ENCODE measurements at regions not wholly inside any gene's neighbourhood (a gene's known extent, or its start where the extent isn't known, plus 50 kb on each side); places are given as distances from the start of the nearest gene placed in this dataset.

DNA sequence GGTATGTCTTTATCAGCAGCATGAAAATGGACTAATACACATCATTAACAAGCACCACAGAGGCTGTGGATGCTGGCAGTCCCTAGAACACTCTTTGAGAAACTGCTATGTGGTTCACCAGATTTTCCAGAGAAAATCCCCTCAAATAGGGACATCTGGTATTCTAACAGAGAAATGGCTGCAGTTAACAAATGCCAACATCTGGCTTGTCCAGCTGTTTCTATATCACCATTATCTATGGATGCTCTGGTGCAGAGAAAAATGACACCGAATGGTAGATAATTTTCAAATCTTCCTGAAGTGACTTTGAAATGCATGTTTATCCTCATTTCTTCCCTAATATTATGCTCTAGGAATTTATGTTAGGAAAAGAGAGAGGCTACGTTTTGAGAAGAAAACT, 403.5 kb upstream of the PROX1 start:
- TF ChIP-seq POLR2A (IDR thresholded peaks at IDR 0.05) (no peak), POLR2AphosphoS5 (IDR thresholded peaks at IDR 0.05) (no peak), CTCF (IDR thresholded peaks at IDR 0.05 in 8 of 11, conservative IDR thresholded peaks at IDR 0.05 in 3 of 11) (no peak)
- WGBS, 5 donors: 70 to 82% (median 74%) methylated on average over 2 of the region's 2 CpGs
- DNase-seq: no peak

GRCh38 chr1:213585402-213585801, 402.4 kb upstream of the PROX1 start:
- intact Hi-C loops (cut with DNase I; ENCODE audit: low total_unique reads): no loop called here
- Histone ChIP-seq H3K27me3 (replicated peaks in 1 of 7) (no peaks in the 10 kb centered on the region), H3K36me3 (no peaks in the 10 kb centered on the region), H3K4me3 (no peak overlapping the region), H3K27ac (no peak overlapping the region), H3K4me1 (no peaks in the 10 kb centered on the region), H3K9me3 (no peaks in the 10 kb centered on the region)
- WGBS, 5 donors: 85 to 94% (median 90%) methylated on average over 2 of the region's 2 CpGs
- no peak for DNase-seq
- no peak for TF ChIP-seq POLR2A (IDR thresholded peaks at IDR 0.05)
- no peak for TF ChIP-seq POLR2AphosphoS5 (IDR thresholded peaks at IDR 0.05)
- no peak for TF ChIP-seq CTCF (IDR thresholded peaks at IDR 0.05 in 8 of 11, conservative IDR thresholded peaks at IDR 0.05 in 3 of 11)

More for the DNA sequence above, 403.5 kb upstream of the PROX1 start:
- H3K4me3 ChIP-seq: no peak overlapping the region
- H3K9me3 ChIP-seq: no peaks in the 10 kb centered on the region
- intact Hi-C loops (cut with DNase I; ENCODE audit: low total_unique reads): no loop called here
- H3K36me3 ChIP-seq: no peaks in the 10 kb centered on the region
- H3K4me1 ChIP-seq: no peaks in the 10 kb centered on the region
- H3K27ac ChIP-seq: no peak overlapping the region
- no peaks in the 10 kb centered on the region for H3K27me3 ChIP-seq (replicated peaks in 1 of 7)

GRCh38 chr1:213585959-213586586, 401.7 kb upstream of the PROX1 start:
- 44 to 60% (median 56%) methylated on average over 6 of the region's 6 CpGs for WGBS, 5 donors
- no peaks in the 10 kb centered on the region for H3K9me3 ChIP-seq
- no peak overlapping the region for H3K4me3 ChIP-seq
- TF ChIP-seq POLR2A (IDR thresholded peaks at IDR 0.05): no peak
- TF ChIP-seq CTCF (IDR thresholded peaks at IDR 0.05 in 8 of 11, conservative IDR thresholded peaks at IDR 0.05 in 3 of 11): no peak
- no peak for TF ChIP-seq POLR2AphosphoS5 (IDR thresholded peaks at IDR 0.05)
- no peaks in the 10 kb centered on the region for H3K27me3 ChIP-seq (replicated peaks in 1 of 7)
- H3K36me3 ChIP-seq: no peaks in the 10 kb centered on the region
- no peaks in the 10 kb centered on the region for H3K4me1 ChIP-seq
- no peak overlapping the region for H3K27ac ChIP-seq
- DNase-seq: no peak
- intact Hi-C loops (cut with DNase I; ENCODE audit: low total_unique reads): no loop called here

GRCh38 chr1:213586587-213586972, 401.2 kb upstream of the PROX1 start:
- WGBS, 5 donors: 18 to 82% (median 52%) methylated on average over 1 of the region's 1 CpG
- Histone ChIP-seq H3K27me3 (replicated peaks in 1 of 7) (no peaks in the 10 kb centered on the region), H3K36me3 (no peaks in the 10 kb centered on the region), H3K9me3 (no peaks in the 10 kb centered on the region), H3K4me1 (no peaks in the 10 kb centered on the region), H3K27ac (no peak overlapping the region), H3K4me3 (no peak overlapping the region)
- intact Hi-C loops (cut with DNase I; ENCODE audit: low total_unique reads): no loop called here
- no peak for DNase-seq
- TF ChIP-seq POLR2AphosphoS5 (IDR thresholded peaks at IDR 0.05) (no peak), POLR2A (IDR thresholded peaks at IDR 0.05) (no peak), CTCF (IDR thresholded peaks at IDR 0.05 in 8 of 11, conservative IDR thresholded peaks at IDR 0.05 in 3 of 11) (no peak)
